ENCODE measurements at regions not wholly inside any gene's neighbourhood (a gene's known extent, or its start where the extent isn't known, plus 50 kb on each side); places are given as distances from the start of the nearest gene placed in this dataset.
A peak's percentile ranks its signal among the peaks of the same experiment; 100 is the strongest.

GRCh38 chr3:28826840-28827239 lies 454.0 kb upstream of the RBMS3 start:
- intact Hi-C loops (cut with DNase I, micrococcal nuclease), result no loop called here
- Mint-ChIP-seq H3K36me3 (ENCODE audit: low read depth) (no peaks in the 10 kb centered on the region), H3K9me3 (ENCODE audit: low read depth) (no peaks in the 10 kb centered on the region), H3K27me3 (peaks cover 14% of the 10 kb centered on the region), H3K4me3 (no peak overlapping the region), H3K27ac (no peak overlapping the region), H3K4me1 (no peaks in the 10 kb centered on the region)
- ChIA-PET CTCF (no interaction called here), POLR2A (no interaction called here)
- ATAC-seq (no peak), DNase-seq (no peak)

GRCh38 chr3:28835249-28835648 lies 445.6 kb upstream of the RBMS3 start:
- ChIA-PET CTCF (interaction anchor here (0.5 to 0.6 kb wide), 2 partner anchors 81 to 246 kb away, joined by 3 read pairs; no protein-coding TSS in a partner anchor), POLR2A (interaction anchor here (0.5 kb wide), 1 partner anchor 279 kb away, joined by 3 read pairs; no protein-coding TSS in a partner anchor)
- DNase-seq (no peak), ATAC-seq (no peak)
- Mint-ChIP-seq H3K27me3 (peaks cover 15% of the 10 kb centered on the region), H3K36me3 (ENCODE audit: low read depth) (no peaks in the 10 kb centered on the region), H3K27ac (no peak overlapping the region), H3K9me3 (ENCODE audit: low read depth) (no peaks in the 10 kb centered on the region), H3K4me1 (peaks cover 4% of the 10 kb centered on the region), H3K4me3 (no peak overlapping the region)
- intact Hi-C loops (cut with DNase I, micrococcal nuclease), result no loop called here

GRCh38 chr3:28835751-28836150 lies 445.1 kb upstream of the RBMS3 start:
- DNase-seq (no peak), ATAC-seq (no peak)
- no peak overlapping the region for H3K27ac Mint-ChIP-seq
- H3K36me3 Mint-ChIP-seq (ENCODE audit: low read depth), result no peaks in the 10 kb centered on the region
- ChIA-PET CTCF (interaction anchor here (0.5 kb wide), 1 partner anchor 81 kb away, joined by 3 read pairs; no protein-coding TSS in a partner anchor), POLR2A (no interaction called here)
- intact Hi-C loops (cut with DNase I, micrococcal nuclease), result no loop called here
- H3K27me3 Mint-ChIP-seq, result peaks cover 15% of the 10 kb centered on the region
- H3K4me1 Mint-ChIP-seq, result peaks cover 8% of the 10 kb centered on the region
- no peak overlapping the region for H3K4me3 Mint-ChIP-seq
- no peaks in the 10 kb centered on the region for H3K9me3 Mint-ChIP-seq (ENCODE audit: low read depth)

GRCh38 chr3:28836199-28836598 lies 444.7 kb upstream of the RBMS3 start:
- CTCF ChIA-PET, result no interaction called here
- no peak for ATAC-seq
- intact Hi-C loops (cut with DNase I, micrococcal nuclease), result no loop called here
- peaks cover 15% of the 10 kb centered on the region for H3K27me3 Mint-ChIP-seq
- POLR2A ChIA-PET, result no interaction called here
- no peak overlapping the region for H3K4me3 Mint-ChIP-seq
- H3K27ac Mint-ChIP-seq, result no peak overlapping the region
- no peaks in the 10 kb centered on the region for H3K9me3 Mint-ChIP-seq (ENCODE audit: low read depth)
- no peak for DNase-seq
- H3K4me1 Mint-ChIP-seq, result peaks cover 11% of the 10 kb centered on the region
- no peaks in the 10 kb centered on the region for H3K36me3 Mint-ChIP-seq (ENCODE audit: low read depth)

- H3K4me1 Mint-ChIP-seq, result peaks cover 21% of the 10 kb centered on the region
- CTCF ChIA-PET, result interaction anchor here (0.8 to 1.0 kb wide), 2 partner anchors 173 to 344 kb away, joined by 3 read pairs; no protein-coding TSS in a partner anchor
- ATAC-seq (peak; percentile 98), DNase-seq (peak; percentile 72)
- peaks cover 18% of the 10 kb centered on the region for H3K27me3 Mint-ChIP-seq
- intact Hi-C loops (cut with DNase I, micrococcal nuclease), result loop anchor here (1.0 to 10.0 kb wide), 6 partner anchors 56 to 846 kb away; partner anchors contain the start of genes AZI2 (in 1 of the 2), RBMS3 (in 1 of the 2) and ZCWPW2 (in 1 of the 2)
- no peak overlapping the region for H3K4me3 Mint-ChIP-seq
- no peaks in the 10 kb centered on the region for H3K36me3 Mint-ChIP-seq (ENCODE audit: low read depth)
- H3K9me3 Mint-ChIP-seq (ENCODE audit: low read depth), result peaks cover 5% of the 10 kb centered on the region
- POLR2A ChIA-PET, result no interaction called here
- H3K27ac Mint-ChIP-seq, result peak overlapping the region; percentile 70
Observed at GRCh38 chr3:28840976-28841376, 439.9 kb upstream of the RBMS3 start.

- POLR2A ChIA-PET, result interaction anchor here (0.6 kb wide), 1 partner anchor 94 kb away, joined by 9 read pairs; no protein-coding TSS in a partner anchor
- ATAC-seq, result peak; percentile 35
- Mint-ChIP-seq H3K27me3 (peaks cover 18% of the 10 kb centered on the region), H3K4me3 (no peak overlapping the region), H3K4me1 (peaks cover 21% of the 10 kb centered on the region), H3K9me3 (ENCODE audit: low read depth) (peaks cover 5% of the 10 kb centered on the region), H3K27ac (peak overlapping the region; percentile 70), H3K36me3 (ENCODE audit: low read depth) (no peaks in the 10 kb centered on the region)
- intact Hi-C loops (cut with DNase I, micrococcal nuclease), result loop anchor here (1.0 to 10.0 kb wide), 6 partner anchors 57 to 845 kb away; partner anchors contain the start of genes AZI2 (in 1 of the 2), RBMS3 (in 1 of the 2) and ZCWPW2 (in 1 of the 2)
- CTCF ChIA-PET, result interaction anchor here (1.0 kb wide), 1 partner anchor 174 kb away, joined by 3 read pairs; no protein-coding TSS in a partner anchor
- DNase-seq, result peak; percentile 27
Observed at GRCh38 chr3:28841441-28841840, 439.4 kb upstream of the RBMS3 start.

- Mint-ChIP-seq H3K4me1 (peaks cover 17% of the 10 kb centered on the region), H3K36me3 (ENCODE audit: low read depth) (no peaks in the 10 kb centered on the region), H3K9me3 (ENCODE audit: low read depth) (peaks cover 5% of the 10 kb centered on the region), H3K27ac (no peak overlapping the region), H3K4me3 (no peak overlapping the region), H3K27me3 (peaks cover 6% of the 10 kb centered on the region)
- no peak for DNase-seq
- intact Hi-C loops (cut with DNase I, micrococcal nuclease), result loop anchor here (5.0 to 10.0 kb wide), 2 partner anchors 60 to 78 kb away; no protein-coding TSS in a partner anchor
- no peak for ATAC-seq
- ChIA-PET POLR2A (no interaction called here), CTCF (no interaction called here)
Observed at GRCh38 chr3:28844298-28845005, 436.4 kb upstream of the RBMS3 start.

- Mint-ChIP-seq H3K4me3 (no peak overlapping the region), H3K27me3 (peaks cover 5% of the 10 kb centered on the region), H3K36me3 (ENCODE audit: low read depth) (no peaks in the 10 kb centered on the region), H3K27ac (no peak overlapping the region), H3K9me3 (ENCODE audit: low read depth) (peaks cover 5% of the 10 kb centered on the region), H3K4me1 (peaks cover 17% of the 10 kb centered on the region)
- no peak for DNase-seq
- POLR2A ChIA-PET, result no interaction called here
- no peak for ATAC-seq
- intact Hi-C loops (cut with DNase I, micrococcal nuclease), result loop anchor here in 1 of 2 experiments (10.0 kb wide), 1 partner anchor 60 kb away; no protein-coding TSS in a partner anchor
- CTCF ChIA-PET, result no interaction called here
Observed at GRCh38 chr3:28845006-28845324, 435.9 kb upstream of the RBMS3 start.

GRCh38 chr3:28846971-28847478 lies 433.8 kb upstream of the RBMS3 start:
- POLR2A ChIA-PET, result no interaction called here
- peaks cover 5% of the 10 kb centered on the region for H3K27me3 Mint-ChIP-seq
- CTCF ChIA-PET, result interaction anchor here (1.1 to 1.2 kb wide), 2 partner anchors 26 to 71 kb away, joined by 3 to 4 read pairs; no protein-coding TSS in a partner anchor
- ATAC-seq (no peak), DNase-seq (no peak)
- H3K9me3 Mint-ChIP-seq (ENCODE audit: low read depth), result peaks cover 5% of the 10 kb centered on the region
- no peak overlapping the region for H3K4me3 Mint-ChIP-seq
- H3K4me1 Mint-ChIP-seq, result peaks cover 2% of the 10 kb centered on the region
- no peak overlapping the region for H3K27ac Mint-ChIP-seq
- H3K36me3 Mint-ChIP-seq (ENCODE audit: low read depth), result no peaks in the 10 kb centered on the region
- intact Hi-C loops (cut with DNase I, micrococcal nuclease), result loop anchor here in 1 of 2 experiments (10.0 kb wide), 1 partner anchor 62 kb away; no protein-coding TSS in a partner anchor

GRCh38 chr3:28847736-28848135 lies 433.1 kb upstream of the RBMS3 start:
- H3K27ac Mint-ChIP-seq, result no peak overlapping the region
- H3K27me3 Mint-ChIP-seq, result peaks cover 5% of the 10 kb centered on the region
- no peaks in the 10 kb centered on the region for H3K4me1 Mint-ChIP-seq
- DNase-seq, result no peak
- ATAC-seq, result no peak
- intact Hi-C loops (cut with DNase I, micrococcal nuclease), result loop anchor here in 1 of 2 experiments (10.0 kb wide), 1 partner anchor 63 kb away; no protein-coding TSS in a partner anchor
- peaks cover 3% of the 10 kb centered on the region for H3K9me3 Mint-ChIP-seq (ENCODE audit: low read depth)
- ChIA-PET CTCF (interaction anchor here (1.1 to 1.2 kb wide), 2 partner anchors 25 to 70 kb away, joined by 3 to 4 read pairs; no protein-coding TSS in a partner anchor), POLR2A (no interaction called here)
- H3K4me3 Mint-ChIP-seq, result no peak overlapping the region
- H3K36me3 Mint-ChIP-seq (ENCODE audit: low read depth), result no peaks in the 10 kb centered on the region

GRCh38 chr3:28850186-28850585 lies 430.7 kb upstream of the RBMS3 start:
- Mint-ChIP-seq H3K36me3 (ENCODE audit: low read depth) (no peaks in the 10 kb centered on the region), H3K27me3 (peaks cover 4% of the 10 kb centered on the region), H3K27ac (no peak overlapping the region), H3K4me1 (no peaks in the 10 kb centered on the region), H3K4me3 (no peak overlapping the region), H3K9me3 (ENCODE audit: low read depth) (no peaks in the 10 kb centered on the region)
- intact Hi-C loops (cut with DNase I, micrococcal nuclease), result no loop called here
- ATAC-seq, result no peak
- CTCF ChIA-PET, result interaction anchor here (0.6 to 1.0 kb wide), 2 partner anchors 18 to 454 kb away, joined by 3 read pairs; no protein-coding TSS in a partner anchor
- DNase-seq, result no peak
- POLR2A ChIA-PET, result no interaction called here
